Esophagus (tissue), 2 donors: ENCODE measurements at regions not wholly inside any gene's neighbourhood (a gene's known extent, or its start where the extent isn't known, plus 50 kb on each side); places are given as distances from the start of the nearest gene placed in this dataset.
"Not testable (repeated sequence)": the region's sequence is repeated elsewhere in the genome, so short reads cannot be mapped to it uniquely, and the experiment has no call there.

Experiments used
- H3K27ac ChIP-seq, 2 donors: one replicate each; pipeline ENCODE4 v1.5.1; 2013; ENCODE audit warnings: low read depth in 2 of 2, mild to moderate bottlenecking in 2 of 2, inconsistent platforms in 1 of 2, low read length in 1 of 2, moderate library complexity in 1 of 2
- H3K27me3 ChIP-seq, 2 donors: one replicate each; pipeline ENCODE4 v1.6.1; 2013; ENCODE audit warnings: low read length in 2 of 2, control low read depth in 1 of 2, mild to moderate bottlenecking in 1 of 2; ENCODE audit not compliant: insufficient read depth in 2 of 2, control insufficient read depth in 1 of 2
- H3K36me3 ChIP-seq, 2 donors: one replicate each; pipeline ENCODE4 v1.6.1; 2013; ENCODE audit warnings: low read length in 1 of 2; ENCODE audit not compliant: control insufficient read depth in 2 of 2, insufficient read depth in 2 of 2
- H3K4me1 ChIP-seq, 2 donors: one replicate each; pipeline ENCODE4 v1.6.1; 2013; ENCODE audit warnings: low read length in 1 of 2; ENCODE audit not compliant: control insufficient read depth in 2 of 2, insufficient read depth in 2 of 2
- H3K4me3 ChIP-seq, 2 donors: one replicate each; pipeline ENCODE4 v1.5.1; 2013; ENCODE audit warnings: low read length in 2 of 2, mild to moderate bottlenecking in 2 of 2, low read depth in 1 of 2, moderate library complexity in 1 of 2
- H3K9me3 ChIP-seq, 2 donors: one replicate each; pipeline ENCODE4 v1.6.1; 2013; ENCODE audit warnings: mild to moderate bottlenecking in 2 of 2, low read depth in 1 of 2, low read length in 1 of 2, moderate library complexity in 1 of 2; ENCODE audit not compliant: control insufficient read depth in 2 of 2, insufficient read depth in 1 of 2
- WGBS, 2 donors: extraction: QIAGEN DNeasy Blood & Tissue Kit; methylation state at CpG; one replicate each; pipeline ENCODE4 v1.1.7; 2013; 5-methylcytosine and 5-hydroxymethylcytosine counted together
- donor health status: healthy with polysubstance abuse.
- donor health status: Bipolar disorder and iron deficiency.

DNA sequence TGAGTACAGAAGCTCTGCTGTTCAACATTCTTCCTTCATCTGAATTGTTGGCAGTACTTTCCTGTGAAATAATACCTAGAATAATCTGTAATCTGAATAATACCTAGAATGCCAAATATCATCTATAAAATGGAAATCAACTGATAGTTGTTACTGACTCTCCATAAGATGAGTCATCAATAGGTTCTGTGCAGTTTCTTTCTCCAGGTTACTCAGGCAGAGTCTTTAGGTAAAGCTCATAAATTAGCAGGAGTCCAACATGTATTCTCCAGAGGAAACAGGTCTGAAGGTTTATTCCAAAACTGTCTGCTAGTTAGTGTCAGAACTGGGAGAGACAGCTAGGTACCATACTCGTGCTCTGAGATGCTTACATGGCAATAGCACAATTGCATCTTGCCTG is 282.0 kb upstream of the MAP2 start:
- WGBS, 2 donors: 73 to 81% methylated on average over 1 of the region's 1 CpG

DNA sequence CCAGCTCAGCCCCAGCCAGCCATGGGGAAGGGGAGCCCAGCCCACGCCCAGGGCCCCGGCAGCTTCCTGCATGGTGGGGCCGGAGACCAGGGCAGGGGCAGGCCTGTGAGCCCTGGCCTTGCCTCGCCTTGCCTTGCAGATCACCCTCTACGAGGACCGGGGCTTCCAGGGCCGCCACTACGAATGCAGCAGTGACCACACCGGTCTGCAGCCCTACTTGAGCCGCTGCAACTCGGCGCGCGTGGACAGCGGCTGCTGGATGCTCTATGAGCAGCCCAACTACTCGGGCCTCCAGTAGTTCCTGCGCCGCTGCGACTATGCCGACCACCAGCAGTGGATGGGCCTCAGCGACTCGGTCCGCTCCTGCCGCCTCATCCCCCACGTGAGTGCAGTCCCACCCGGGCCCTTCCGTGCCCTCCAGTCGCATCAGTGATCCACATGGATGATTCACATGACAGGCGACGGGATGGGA is 278.6 kb upstream of the MAP2 start:
- not testable (repeated sequence) for H3K27me3 ChIP-seq, H3K4me3 ChIP-seq, H3K9me3 ChIP-seq, H3K27ac ChIP-seq, H3K36me3 ChIP-seq, H3K4me1 ChIP-seq
- WGBS, 2 donors: 87 to 91% methylated on average over 29 to 30 of the region's 30 CpGs

More for the DNA sequence above, 282.0 kb upstream of the MAP2 start:
- Histone ChIP-seq H3K36me3 (no peaks in the 10 kb centered on the region), H3K4me3 (no peak overlapping the region), H3K9me3 (no peaks in the 10 kb centered on the region), H3K27ac (no peak overlapping the region), H3K27me3 (no peaks in the 10 kb centered on the region), H3K4me1 (no peaks in the 10 kb centered on the region)

DNA sequence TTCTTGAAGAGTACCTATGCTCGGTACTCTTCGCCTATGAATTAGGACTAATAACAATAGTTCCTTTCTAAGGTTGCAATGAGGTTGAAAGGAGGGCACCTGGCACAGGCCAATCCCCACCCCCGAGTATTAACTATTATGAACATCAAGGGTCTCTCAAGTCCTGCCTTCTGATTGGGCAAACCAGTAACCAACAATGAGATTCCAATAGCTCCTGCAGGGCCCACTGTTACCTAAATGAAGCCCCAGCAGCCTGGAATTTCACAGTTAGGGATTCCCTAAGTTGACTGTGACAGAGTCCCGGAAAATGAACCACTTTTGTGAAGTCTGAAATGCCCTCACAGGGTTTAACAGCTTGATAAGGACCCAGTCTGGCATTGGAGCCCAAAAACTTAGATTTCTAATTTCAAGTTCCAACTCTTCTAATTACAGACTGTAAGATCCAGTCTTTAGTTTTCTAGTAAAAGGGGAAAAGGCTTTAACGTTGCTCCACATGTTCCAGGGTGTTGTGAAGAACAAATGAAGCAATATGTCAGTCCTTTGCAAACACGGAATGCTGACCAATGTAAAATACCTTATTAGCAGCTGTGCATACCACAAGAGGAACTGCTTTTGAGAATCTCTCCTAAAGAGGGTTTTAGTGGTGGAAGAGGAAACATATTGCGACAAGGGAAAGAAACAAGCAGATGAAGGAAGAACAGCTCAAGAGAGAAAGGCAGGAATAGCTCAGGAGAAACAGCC is 277.7 kb upstream of the MAP2 start:
- no peaks in the 10 kb centered on the region for H3K9me3 ChIP-seq
- H3K4me1 ChIP-seq: no peaks in the 10 kb centered on the region
- H3K4me3 ChIP-seq: no peak overlapping the region
- no peaks in the 10 kb centered on the region for H3K27me3 ChIP-seq
- H3K27ac ChIP-seq: no peak overlapping the region
- H3K36me3 ChIP-seq: no peaks in the 10 kb centered on the region
- 61 to 66% methylated on average over 7 of the region's 7 CpGs for WGBS, 2 donors

DNA sequence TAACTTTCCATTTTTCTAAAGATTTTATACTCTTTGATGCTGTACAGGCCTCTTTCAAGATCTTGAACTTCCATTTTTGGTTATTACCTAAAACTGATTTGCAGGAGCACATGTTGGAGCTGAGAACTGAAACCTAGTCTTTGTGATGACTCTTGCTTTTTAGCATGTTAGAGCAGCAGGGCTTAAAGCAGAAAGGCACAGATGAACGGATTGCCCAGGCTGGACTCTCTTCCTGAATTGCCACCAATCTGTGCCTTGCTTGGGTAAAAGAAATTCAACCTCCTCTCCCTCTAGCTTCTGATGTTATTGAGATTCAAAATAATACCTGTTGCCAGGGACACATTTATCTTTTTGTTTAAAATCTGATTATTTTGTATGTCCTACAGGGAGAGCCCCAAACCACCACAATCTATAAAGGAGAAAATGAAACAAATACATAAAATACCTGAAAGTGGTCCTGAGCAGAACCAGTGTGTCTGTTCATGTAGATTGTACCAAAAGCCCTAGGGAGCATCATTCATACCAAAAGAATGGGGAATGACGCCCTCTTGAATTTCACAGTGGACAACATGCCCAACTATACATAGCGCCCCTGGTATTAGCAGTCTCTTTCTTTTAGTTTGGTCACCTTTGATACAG is 277.0 kb upstream of the MAP2 start:
- 77 to 83% methylated on average over 3 of the region's 3 CpGs for WGBS, 2 donors
- H3K36me3 ChIP-seq: no peaks in the 10 kb centered on the region
- H3K4me3 ChIP-seq: no peak overlapping the region
- no peaks in the 10 kb centered on the region for H3K9me3 ChIP-seq
- no peaks in the 10 kb centered on the region for H3K4me1 ChIP-seq
- no peak overlapping the region for H3K27ac ChIP-seq
- H3K27me3 ChIP-seq: no peaks in the 10 kb centered on the region

DNA sequence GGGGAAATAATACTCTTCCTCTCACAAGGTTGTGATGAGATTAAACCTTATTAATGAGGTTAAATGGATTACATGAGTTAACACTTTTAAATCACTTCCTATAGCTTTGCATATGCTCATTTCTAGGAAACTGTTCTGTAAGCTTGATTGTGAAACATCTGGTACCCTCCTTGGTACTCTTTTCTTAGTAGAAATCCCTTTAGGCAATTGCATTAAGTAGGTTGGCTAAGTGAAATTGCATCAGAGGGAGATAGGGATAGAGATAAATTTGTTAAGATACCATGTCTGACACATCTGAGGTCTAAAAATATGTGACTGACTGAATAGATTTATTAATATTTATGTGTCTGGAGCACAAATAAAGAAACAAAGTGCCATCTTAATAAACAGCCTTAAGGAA is 275.9 kb upstream of the MAP2 start:
- H3K27me3 ChIP-seq: no peaks in the 10 kb centered on the region

DNA sequence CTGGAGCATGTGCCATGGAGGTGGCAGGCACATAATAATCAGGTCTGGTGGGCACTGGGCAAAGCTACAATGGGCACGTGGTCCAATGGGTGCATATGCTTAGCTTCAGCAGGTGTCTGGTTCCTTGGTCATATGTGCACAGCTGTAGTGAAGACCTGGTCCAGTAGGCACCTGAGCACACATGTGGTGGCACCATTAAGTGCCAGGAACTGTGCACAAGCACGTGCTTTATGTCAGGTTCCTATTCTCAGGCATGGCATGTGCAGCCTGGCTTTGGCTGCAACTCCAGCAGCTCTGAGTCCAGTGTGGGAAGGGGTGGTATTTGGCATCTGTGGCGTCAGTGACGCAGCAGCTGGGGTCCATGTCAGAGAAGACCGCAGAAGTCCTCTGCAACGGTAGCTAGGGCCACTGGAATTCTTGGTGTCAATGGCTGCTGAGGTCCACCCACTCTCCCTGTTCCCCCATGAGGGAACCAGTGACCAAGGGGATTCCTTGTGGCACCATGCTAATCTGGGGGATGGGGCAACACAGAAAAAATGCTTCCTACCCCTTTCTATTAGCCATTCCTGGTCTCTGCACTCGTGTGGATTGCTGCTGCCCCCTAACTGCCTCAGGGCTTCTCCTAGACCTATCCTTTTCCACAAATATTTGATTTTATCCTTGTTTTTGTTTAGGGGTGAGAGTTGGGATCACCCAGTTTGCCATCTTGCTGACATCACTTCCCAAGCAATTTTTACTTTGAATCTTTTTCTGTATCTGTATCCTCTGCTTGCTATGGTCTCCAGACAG is 262.9 kb upstream of the MAP2 start:
- Histone ChIP-seq H3K4me1 (no peaks in the 10 kb centered on the region), H3K4me3 (no peak overlapping the region), H3K36me3 (no peaks in the 10 kb centered on the region), H3K27ac (no peak overlapping the region), H3K9me3 (peaks cover 2% of the 10 kb centered on the region in 2 donors), H3K27me3 (no peaks in the 10 kb centered on the region)
- 80 to 81% methylated on average over 7 of the region's 7 CpGs for WGBS, 2 donors

More for the DNA sequence above, 275.9 kb upstream of the MAP2 start:
- no peaks in the 10 kb centered on the region for H3K4me1 ChIP-seq
- H3K27ac ChIP-seq: no peak overlapping the region
- H3K36me3 ChIP-seq: no peaks in the 10 kb centered on the region
- no peaks in the 10 kb centered on the region for H3K9me3 ChIP-seq
- no peak overlapping the region for H3K4me3 ChIP-seq

DNA sequence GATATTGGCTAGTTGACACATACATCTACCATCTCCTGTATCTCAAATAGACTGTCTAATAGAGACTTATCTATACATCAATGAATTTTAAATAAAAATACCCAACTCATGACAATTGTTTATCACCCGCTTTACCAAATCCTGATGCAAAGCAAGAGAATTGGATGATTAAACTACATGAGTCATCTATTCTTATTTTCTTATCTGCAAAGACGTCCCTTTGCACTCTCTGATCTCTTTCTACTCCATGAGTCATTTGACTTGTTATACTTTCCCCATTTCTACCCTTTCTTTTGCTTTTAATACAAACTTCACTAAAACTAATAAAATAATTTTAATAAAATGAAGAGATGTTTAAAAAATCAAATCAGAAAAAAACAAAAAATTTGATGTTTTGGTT is 261.7 kb upstream of the MAP2 start:
- Histone ChIP-seq H3K27me3 (no peaks in the 10 kb centered on the region), H3K4me3 (no peak overlapping the region), H3K4me1 (no peaks in the 10 kb centered on the region), H3K27ac (no peak overlapping the region), H3K36me3 (no peaks in the 10 kb centered on the region), H3K9me3 (peaks cover 2% of the 10 kb centered on the region in 2 donors)
- WGBS, 2 donors: 64 to 78% methylated on average over 2 of the region's 2 CpGs

DNA sequence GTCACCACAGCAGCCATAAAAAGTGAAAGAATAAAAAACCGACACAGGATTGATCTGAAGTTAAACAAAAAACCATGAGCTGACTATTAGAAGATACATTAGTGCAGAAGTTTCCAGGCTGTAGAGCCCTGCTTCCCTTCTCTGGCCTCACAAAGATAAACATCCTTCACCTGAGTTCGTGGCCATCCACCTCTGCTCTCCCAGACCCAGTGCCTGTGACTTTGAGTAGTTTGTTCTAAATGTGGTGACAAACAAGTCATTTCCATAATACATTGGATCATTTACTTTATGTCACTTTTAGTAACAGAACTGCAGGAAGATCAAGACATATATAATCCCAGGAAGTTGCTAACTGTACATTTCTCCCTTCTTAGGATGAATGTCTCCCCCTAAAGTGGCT is 241.9 kb upstream of the MAP2 start:
- peaks cover 0 to 2% of the 10 kb centered on the region in 2 donors for H3K9me3 ChIP-seq
- no peak overlapping the region for H3K4me3 ChIP-seq
- H3K27ac ChIP-seq: no peak overlapping the region
- H3K4me1 ChIP-seq: no peaks in the 10 kb centered on the region
- H3K36me3 ChIP-seq: no peaks in the 10 kb centered on the region
- H3K27me3 ChIP-seq: no peaks in the 10 kb centered on the region
- WGBS, 2 donors: 13 to 31% methylated on average over 2 of the region's 2 CpGs

DNA sequence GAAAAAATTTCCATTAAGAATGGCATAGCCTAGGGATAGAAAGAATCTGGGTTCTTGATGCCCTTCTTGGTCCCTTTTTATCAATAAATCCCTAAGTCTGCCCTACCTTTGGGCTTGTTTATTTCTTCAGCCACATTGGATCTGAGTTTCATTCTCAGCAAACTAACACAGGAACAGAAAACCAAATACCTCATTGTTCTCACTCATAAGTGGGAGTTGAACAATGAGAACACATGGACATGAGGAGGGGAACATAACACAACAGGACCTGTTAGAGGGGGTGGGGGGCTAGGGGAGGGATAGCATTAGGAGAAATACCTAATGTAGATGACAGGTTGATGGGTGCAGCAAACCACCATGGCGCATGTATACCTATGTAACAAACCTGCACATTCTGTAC is 237.0 kb upstream of the MAP2 start:
- WGBS, 2 donors: 88 to 96% methylated on average over 1 of the region's 1 CpG
- not testable (repeated sequence) for H3K4me3 ChIP-seq, H3K27ac ChIP-seq, H3K9me3 ChIP-seq, H3K4me1 ChIP-seq, H3K27me3 ChIP-seq, H3K36me3 ChIP-seq
